ENCODE measurements at regions not wholly inside any gene's neighbourhood (a gene's known extent, or its start where the extent isn't known, plus 50 kb on each side); places are given as distances from the start of the nearest gene placed in this dataset.

- Histone ChIP-seq H3K27ac (ENCODE audit: low read length) (no peak overlapping the region), H3K36me3 (ENCODE audit: control insufficient read depth in 1 of 2, insufficient read depth in 2 of 2, low read length in 2 of 2) (no peaks in the 10 kb centered on the region), H3K27me3 (ENCODE audit: low read depth, low read length) (no peaks in the 10 kb centered on the region), H3K4me3 (ENCODE audit: low read depth in 1 of 2, low read length in 2 of 2) (no peak overlapping the region), H3K9me3 (ENCODE audit: control insufficient read depth in 1 of 2, low read length in 2 of 2) (no peaks in the 10 kb centered on the region), H3K4me1 (ENCODE audit: control insufficient read depth in 1 of 2, insufficient read depth in 2 of 2, low read length in 2 of 2) (no peaks in the 10 kb centered on the region)
These were observed 543.3 kb downstream of the MATN1 start for GRCh38 chr1:30179942-30180543.

DNA sequence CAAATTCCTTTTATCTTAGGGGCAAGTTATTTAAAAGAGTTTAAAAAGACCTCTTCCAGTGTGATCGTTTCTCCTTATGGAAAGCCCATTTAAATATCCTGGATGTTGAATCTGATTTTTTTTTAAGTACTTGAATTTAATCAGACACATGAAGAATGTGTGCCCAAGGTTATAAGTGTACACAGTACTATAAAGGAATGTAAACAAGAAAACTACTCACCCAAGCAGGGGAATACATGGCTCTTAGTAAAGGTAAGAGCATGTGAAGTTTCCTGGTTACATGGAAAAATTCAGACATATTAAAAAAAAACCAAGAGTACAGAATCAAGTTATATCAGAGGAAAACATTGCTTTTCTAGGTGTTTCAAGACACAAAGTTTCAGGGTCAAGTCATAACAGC lies 546.9 kb downstream of the MATN1 start:
- Histone ChIP-seq H3K9me3 (ENCODE audit: control insufficient read depth in 1 of 2, low read length in 2 of 2) (no peaks in the 10 kb centered on the region), H3K27ac (ENCODE audit: low read length) (no peak overlapping the region), H3K36me3 (ENCODE audit: control insufficient read depth in 1 of 2, insufficient read depth in 2 of 2, low read length in 2 of 2) (no peaks in the 10 kb centered on the region), H3K27me3 (ENCODE audit: low read depth, low read length) (no peaks in the 10 kb centered on the region), H3K4me3 (ENCODE audit: low read depth in 1 of 2, low read length in 2 of 2) (no peak overlapping the region), H3K4me1 (ENCODE audit: control insufficient read depth in 1 of 2, insufficient read depth in 2 of 2, low read length in 2 of 2) (no peaks in the 10 kb centered on the region)

- Histone ChIP-seq H3K4me1 (ENCODE audit: control insufficient read depth in 1 of 2, insufficient read depth in 2 of 2, low read length in 2 of 2) (no peaks in the 10 kb centered on the region), H3K36me3 (ENCODE audit: control insufficient read depth in 1 of 2, insufficient read depth in 2 of 2, low read length in 2 of 2) (no peaks in the 10 kb centered on the region), H3K27ac (ENCODE audit: low read length) (no peak overlapping the region), H3K27me3 (ENCODE audit: low read depth, low read length) (no peaks in the 10 kb centered on the region), H3K9me3 (ENCODE audit: control insufficient read depth in 1 of 2, low read length in 2 of 2) (no peaks in the 10 kb centered on the region), H3K4me3 (ENCODE audit: low read depth in 1 of 2, low read length in 2 of 2) (no peak overlapping the region)
These were observed 548.9 kb downstream of the MATN1 start for GRCh38 chr1:30174499-30174898.

- Histone ChIP-seq H3K4me1 (ENCODE audit: control insufficient read depth in 1 of 2, insufficient read depth in 2 of 2, low read length in 2 of 2) (no peaks in the 10 kb centered on the region), H3K36me3 (ENCODE audit: control insufficient read depth in 1 of 2, insufficient read depth in 2 of 2, low read length in 2 of 2) (no peaks in the 10 kb centered on the region), H3K27ac (ENCODE audit: low read length) (no peak overlapping the region), H3K27me3 (ENCODE audit: low read depth, low read length) (no peaks in the 10 kb centered on the region), H3K4me3 (ENCODE audit: low read depth in 1 of 2, low read length in 2 of 2) (no peak overlapping the region), H3K9me3 (ENCODE audit: control insufficient read depth in 1 of 2, low read length in 2 of 2) (no peaks in the 10 kb centered on the region)
These were observed 549.8 kb downstream of the MATN1 start for GRCh38 chr1:30173560-30173959.

GRCh38 chr1:30172757-30173156 lies 550.6 kb downstream of the MATN1 start:
- Histone ChIP-seq H3K9me3 (ENCODE audit: control insufficient read depth in 1 of 2, low read length in 2 of 2) (no peaks in the 10 kb centered on the region), H3K4me3 (ENCODE audit: low read depth in 1 of 2, low read length in 2 of 2) (no peak overlapping the region), H3K36me3 (ENCODE audit: control insufficient read depth in 1 of 2, insufficient read depth in 2 of 2, low read length in 2 of 2) (no peaks in the 10 kb centered on the region), H3K27me3 (ENCODE audit: low read depth, low read length) (no peaks in the 10 kb centered on the region), H3K27ac (ENCODE audit: low read length) (no peak overlapping the region), H3K4me1 (ENCODE audit: control insufficient read depth in 1 of 2, insufficient read depth in 2 of 2, low read length in 2 of 2) (no peaks in the 10 kb centered on the region)

- Histone ChIP-seq H3K4me1 (ENCODE audit: control insufficient read depth in 1 of 2, insufficient read depth in 2 of 2, low read length in 2 of 2) (no peaks in the 10 kb centered on the region), H3K4me3 (ENCODE audit: low read depth in 1 of 2, low read length in 2 of 2) (no peak overlapping the region), H3K36me3 (ENCODE audit: control insufficient read depth in 1 of 2, insufficient read depth in 2 of 2, low read length in 2 of 2) (no peaks in the 10 kb centered on the region), H3K27me3 (ENCODE audit: low read depth, low read length) (no peaks in the 10 kb centered on the region), H3K27ac (ENCODE audit: low read length) (no peak overlapping the region), H3K9me3 (ENCODE audit: control insufficient read depth in 1 of 2, low read length in 2 of 2) (no peaks in the 10 kb centered on the region)
These were observed 551.1 kb downstream of the MATN1 start for GRCh38 chr1:30172299-30172694.

DNA sequence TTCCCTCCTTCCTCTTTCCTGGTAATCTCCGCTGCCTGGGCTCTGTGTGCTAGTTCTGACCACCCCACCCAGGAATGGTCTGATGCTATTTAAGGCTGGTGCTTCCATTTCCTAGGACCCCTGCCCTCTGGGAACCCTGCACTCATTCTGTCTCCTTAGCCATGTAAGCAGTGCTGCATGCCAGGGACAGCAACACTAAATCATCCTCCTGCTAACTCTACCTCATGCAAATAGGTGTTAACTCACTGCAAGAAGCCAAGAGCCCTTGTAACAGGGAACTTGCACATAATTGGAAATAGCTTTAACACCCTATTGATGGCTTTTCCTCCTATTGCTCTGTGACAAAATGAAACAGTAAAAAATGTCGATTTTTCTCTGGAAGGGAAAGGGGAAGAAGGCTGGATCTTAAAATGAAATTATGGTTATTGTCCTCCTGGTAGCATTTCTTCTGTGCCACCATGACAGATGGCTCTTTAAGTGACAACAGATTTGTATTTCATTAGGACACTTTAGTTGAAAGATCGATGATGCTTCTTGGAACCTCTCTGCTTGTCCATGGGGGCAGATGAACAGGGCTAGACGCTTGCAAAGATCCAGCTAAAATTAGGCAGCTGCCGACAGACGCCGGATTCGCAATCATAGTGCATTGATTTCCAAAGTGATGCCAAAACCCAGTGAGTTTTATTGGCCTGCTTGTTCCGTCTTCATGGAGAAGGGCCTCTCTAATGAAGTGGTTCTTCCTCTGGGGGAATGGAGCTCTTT lies 551.7 kb downstream of the MATN1 start:
- Histone ChIP-seq H3K4me3 (ENCODE audit: low read depth in 1 of 2, low read length in 2 of 2) (no peak overlapping the region), H3K27me3 (ENCODE audit: low read depth, low read length) (no peaks in the 10 kb centered on the region), H3K27ac (ENCODE audit: low read length) (no peak overlapping the region), H3K9me3 (ENCODE audit: control insufficient read depth in 1 of 2, low read length in 2 of 2) (no peaks in the 10 kb centered on the region), H3K36me3 (ENCODE audit: control insufficient read depth in 1 of 2, insufficient read depth in 2 of 2, low read length in 2 of 2) (no peaks in the 10 kb centered on the region), H3K4me1 (ENCODE audit: control insufficient read depth in 1 of 2, insufficient read depth in 2 of 2, low read length in 2 of 2) (no peaks in the 10 kb centered on the region)

GRCh38 chr1:30169269-30169668 lies 554.1 kb downstream of the MATN1 start:
- Histone ChIP-seq H3K4me3 (ENCODE audit: low read depth in 1 of 2, low read length in 2 of 2) (no peak overlapping the region), H3K9me3 (ENCODE audit: control insufficient read depth in 1 of 2, low read length in 2 of 2) (no peaks in the 10 kb centered on the region), H3K27me3 (ENCODE audit: low read depth, low read length) (no peaks in the 10 kb centered on the region), H3K36me3 (ENCODE audit: control insufficient read depth in 1 of 2, insufficient read depth in 2 of 2, low read length in 2 of 2) (no peaks in the 10 kb centered on the region), H3K4me1 (ENCODE audit: control insufficient read depth in 1 of 2, insufficient read depth in 2 of 2, low read length in 2 of 2) (no peaks in the 10 kb centered on the region), H3K27ac (ENCODE audit: low read length) (no peak overlapping the region)

DNA sequence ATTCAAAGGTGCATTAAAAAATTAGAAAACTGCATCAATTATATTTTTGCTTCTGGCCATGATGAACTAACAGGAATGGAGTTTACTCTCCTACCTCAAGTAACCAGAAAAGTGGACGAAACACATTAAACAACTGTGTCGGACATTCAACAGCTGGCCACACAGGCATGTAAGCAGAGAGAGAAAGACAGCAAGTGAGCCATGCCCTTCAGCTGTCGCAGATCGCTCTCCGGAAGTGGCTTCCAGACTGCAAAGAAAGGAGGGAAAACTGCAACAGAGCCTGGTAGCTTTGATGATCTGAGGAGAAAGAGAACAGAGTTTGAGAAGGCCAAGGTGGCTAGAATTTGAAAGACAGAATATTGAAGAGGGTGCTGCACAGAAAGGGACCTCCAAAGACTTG lies 557.2 kb downstream of the MATN1 start:
- H3K27me3 ChIP-seq (ENCODE audit: low read depth, low read length) = no peaks in the 10 kb centered on the region
- no peaks in the 10 kb centered on the region for H3K36me3 ChIP-seq (ENCODE audit: control insufficient read depth in 1 of 2, insufficient read depth in 2 of 2, low read length in 2 of 2)
- H3K9me3 ChIP-seq (ENCODE audit: control insufficient read depth in 1 of 2, low read length in 2 of 2) = no peaks in the 10 kb centered on the region
- no peaks in the 10 kb centered on the region for H3K4me1 ChIP-seq (ENCODE audit: control insufficient read depth in 1 of 2, insufficient read depth in 2 of 2, low read length in 2 of 2)
- H3K4me3 ChIP-seq (ENCODE audit: low read depth in 1 of 2, low read length in 2 of 2) = no peak overlapping the region
- H3K27ac ChIP-seq (ENCODE audit: low read length) = no peak overlapping the region

- Histone ChIP-seq H3K4me3 (ENCODE audit: low read depth in 1 of 2, low read length in 2 of 2) (no peak overlapping the region), H3K4me1 (ENCODE audit: control insufficient read depth in 1 of 2, insufficient read depth in 2 of 2, low read length in 2 of 2) (no peaks in the 10 kb centered on the region), H3K36me3 (ENCODE audit: control insufficient read depth in 1 of 2, insufficient read depth in 2 of 2, low read length in 2 of 2) (no peaks in the 10 kb centered on the region), H3K9me3 (ENCODE audit: control insufficient read depth in 1 of 2, low read length in 2 of 2) (no peaks in the 10 kb centered on the region), H3K27ac (ENCODE audit: low read length) (no peak overlapping the region), H3K27me3 (ENCODE audit: low read depth, low read length) (no peaks in the 10 kb centered on the region)
These were observed 558.3 kb downstream of the MATN1 start for GRCh38 chr1:30165116-30165515.

GRCh38 chr1:30164693-30165092 lies 558.7 kb downstream of the MATN1 start:
- H3K27ac ChIP-seq (ENCODE audit: low read length) = no peak overlapping the region
- H3K9me3 ChIP-seq (ENCODE audit: control insufficient read depth in 1 of 2, low read length in 2 of 2) = no peaks in the 10 kb centered on the region
- H3K4me1 ChIP-seq (ENCODE audit: control insufficient read depth in 1 of 2, insufficient read depth in 2 of 2, low read length in 2 of 2) = no peaks in the 10 kb centered on the region
- H3K36me3 ChIP-seq (ENCODE audit: control insufficient read depth in 1 of 2, insufficient read depth in 2 of 2, low read length in 2 of 2) = no peaks in the 10 kb centered on the region
- no peaks in the 10 kb centered on the region for H3K27me3 ChIP-seq (ENCODE audit: low read depth, low read length)
- no peak overlapping the region for H3K4me3 ChIP-seq (ENCODE audit: low read depth in 1 of 2, low read length in 2 of 2)

GRCh38 chr1:30162565-30162964 lies 560.8 kb downstream of the MATN1 start:
- H3K4me3 ChIP-seq (ENCODE audit: low read depth in 1 of 2, low read length in 2 of 2) = no peak overlapping the region
- H3K27ac ChIP-seq (ENCODE audit: low read length) = no peak overlapping the region
- no peaks in the 10 kb centered on the region for H3K36me3 ChIP-seq (ENCODE audit: control insufficient read depth in 1 of 2, insufficient read depth in 2 of 2, low read length in 2 of 2)
- H3K9me3 ChIP-seq (ENCODE audit: control insufficient read depth in 1 of 2, low read length in 2 of 2) = no peaks in the 10 kb centered on the region
- no peaks in the 10 kb centered on the region for H3K27me3 ChIP-seq (ENCODE audit: low read depth, low read length)
- H3K4me1 ChIP-seq (ENCODE audit: control insufficient read depth in 1 of 2, insufficient read depth in 2 of 2, low read length in 2 of 2) = no peaks in the 10 kb centered on the region
